H1 (cell line): ENCODE measurements at regions not wholly inside any gene's neighbourhood (a gene's known extent, or its start where the extent isn't known, plus 50 kb on each side); places are given as distances from the start of the nearest gene placed in this dataset.

ENCODE experiments used
- ATF2 ChIP-seq: IDR thresholded peaks from 2 replicates; pipeline ENCODE4 v1.6.1; 2012; ENCODE audit warnings: low read length, inconsistent platforms
- CHD2 ChIP-seq: IDR thresholded peaks from 2 replicates; pipeline ENCODE4 v1.6.1; 2012; ENCODE audit warnings: low read length, improper control_type of control experiment
- CTCF ChIP-seq, 3 experiments: IDR thresholded peaks; 1 replicate in 2 of 3; 2 replicates in 1 of 3; pipeline versions ENCODE4 v1.5.1 to v1.6.1; 2011; ENCODE audit warnings: low read length in 3 of 3, mild to moderate bottlenecking in 3 of 3, inconsistent platforms in 2 of 3, low read depth in 1 of 3, moderate library complexity in 1 of 3; ENCODE audit not compliant: insufficient read depth in 1 of 3; ENCODE audit errors: control extremely low read depth in 1 of 3
- EZH2 ChIP-seq: fragments of 200-600 bp; sonication (generic); IDR thresholded peaks from 2 replicates; pipeline ENCODE4 v1.7.1; 2012; ENCODE audit warnings: low read depth, mild to moderate bottlenecking, moderate library complexity, low read length, inconsistent platforms; ENCODE audit not compliant: severe bottlenecking
- GABPA ChIP-seq: IDR thresholded peaks from 2 replicates; pipeline ENCODE4 v1.6.1; 2011; ENCODE audit warnings: mild to moderate bottlenecking, low read length, moderate library complexity, borderline replicate concordance; ENCODE audit not compliant: insufficient read depth
- MAFK ChIP-seq: IDR thresholded peaks from 2 replicates; pipeline ENCODE4 v1.6.1; 2012; ENCODE audit warnings: low read depth, mild to moderate bottlenecking, improper control_type of control experiment, low read length
- MAX ChIP-seq: IDR thresholded peaks from 2 replicates; pipeline ENCODE4 v1.6.1; 2012; ENCODE audit warnings: inconsistent platforms
- POLR2AphosphoS5 ChIP-seq: IDR thresholded peaks from 2 replicates; pipeline ENCODE4 v1.6.1; 2011; ENCODE audit warnings: low read depth, low read length
- RFX5 ChIP-seq: IDR thresholded peaks from 2 replicates; pipeline ENCODE4 v1.6.1; 2011; ENCODE audit warnings: low read depth, low read length, improper control_type of control experiment, borderline replicate concordance
- RNF2 ChIP-seq: fragments of 200-900, 300-1000 bp; sonication (generic); IDR thresholded peaks from 2 replicates; pipeline ENCODE4 v1.7.1; 2016; ENCODE audit warnings: borderline replicate concordance, low read depth, mild to moderate bottlenecking, antibody characterized with exemption, low read length; ENCODE audit not compliant: poor library complexity, severe bottlenecking; ENCODE audit errors: missing control alignments
- SIN3A ChIP-seq, 2 experiments: IDR thresholded peaks in 1 of 2; conservative IDR thresholded peaks in 1 of 2; 2 replicates each; pipeline ENCODE4 v1.6.1; 2011 to 2012; ENCODE audit warnings: low read length in 2 of 2, improper control_type of control experiment in 1 of 2, low read depth in 1 of 2, mild to moderate bottlenecking in 1 of 2
- TAF7 ChIP-seq: optimal IDR thresholded peaks from 2 replicates; pipeline ENCODE3; 2011; ENCODE audit warnings: low read depth, mild to moderate bottlenecking, inconsistent platforms, low read length, moderate library complexity, borderline replicate concordance
- YY1 ChIP-seq: IDR thresholded peaks from 2 replicates; pipeline ENCODE4 v1.6.1; 2011; ENCODE audit warnings: low read depth, mild to moderate bottlenecking, low read length

GRCh38 chrX:142054094-142054493 lies 150.4 kb downstream of the MAGEC1 start:
- TF ChIP-seq CHD2 (no peak), CTCF (IDR thresholded peaks at IDR 0.05; ENCODE audit: control extremely low read depth in 1 of 3, insufficient read depth in 1 of 3, low read depth in 1 of 3, low read length in 3 of 3) (no peak), EZH2 (no peak), YY1 (no peak), SIN3A (conservative IDR thresholded peaks at IDR 0.05 in 1 of 2, IDR thresholded peaks at IDR 0.05 in 1 of 2; ENCODE audit: low read depth in 1 of 2, low read length in 2 of 2) (no peak), RNF2 (no peak), RFX5 (no peak), TAF7 (no peak), MAX (no peak), POLR2AphosphoS5 (no peak), ATF2 (no peak), MAFK (no peak), GABPA (no peak)
